HEK293 (cell line): ENCODE measurements at regions not wholly inside any gene's neighbourhood (a gene's known extent, or its start where the extent isn't known, plus 50 kb on each side); places are given as distances from the start of the nearest gene placed in this dataset.

Source experiments
- ZNF157 ChIP-seq: fragments of 450-650 bp; formaldehyde crosslinking; IDR thresholded peaks from 2 replicates; pipeline ENCODE4 v1.5.1; 2016; ENCODE audit warnings: missing biosample characterization, missing genetic modification characterization
- ZNF175 ChIP-seq: fragments of 450-650 bp; formaldehyde crosslinking; IDR thresholded peaks from 2 replicates; pipeline ENCODE4 v1.5.1; 2016; ENCODE audit warnings: missing biosample characterization, missing genetic modification characterization
- ZNF24 ChIP-seq: fragments of 450-650 bp; formaldehyde crosslinking; IDR thresholded peaks from 2 replicates; pipeline ENCODE4 v1.5.1; 2016; ENCODE audit warnings: missing biosample characterization, missing genetic modification characterization
- ZNF274 ChIP-seq, 2 experiments: fragments of 200-500 bp in 1 of 2; fragments of 450-650 bp in 1 of 2; sonication (Bioruptor generic) in 1 of 2; formaldehyde crosslinking in 1 of 2; IDR thresholded peaks; 2 replicates each; pipeline versions ENCODE4 v1.5.1 to v1.6.1; 2014 to 2016; ENCODE audit warnings: borderline replicate concordance in 1 of 2, inconsistent platforms in 1 of 2, low read length in 1 of 2, missing biosample characterization in 1 of 2, missing genetic modification characterization in 1 of 2
- ZNF423 ChIP-seq: fragments of 450-650 bp; formaldehyde crosslinking; IDR thresholded peaks from 2 replicates; pipeline ENCODE4 v1.5.1; 2016; ENCODE audit warnings: missing biosample characterization, missing genetic modification characterization
- ZNF544 ChIP-seq: fragments of 450-650 bp; formaldehyde crosslinking; IDR thresholded peaks from 2 replicates; pipeline ENCODE4 v1.5.0; 2017; ENCODE audit warnings: missing biosample characterization, missing genetic modification characterization
- ZNF645 ChIP-seq: fragments of 450-650 bp; formaldehyde crosslinking; IDR thresholded peaks from 2 replicates; pipeline ENCODE4; 2016; ENCODE audit warnings: missing biosample characterization, missing genetic modification characterization
- ZNF660 ChIP-seq: fragments of 450-650 bp; IDR thresholded peaks from 2 replicates; pipeline ENCODE4 v1.5.1; 2018; ENCODE audit warnings: missing biosample characterization, mild to moderate bottlenecking, missing genetic modification characterization
- ZNF776 ChIP-seq: fragments of 450-650 bp; formaldehyde crosslinking; IDR thresholded peaks from 2 replicates; pipeline ENCODE4 v1.5.0; 2017; ENCODE audit warnings: missing biosample characterization, missing genetic modification characterization, borderline replicate concordance
- TF ChIP-seq, protein P1 (sequence below): fragments of 450-650 bp; formaldehyde crosslinking; IDR thresholded peaks from 2 replicates; pipeline ENCODE4 v1.5.1; 2016; ENCODE audit warnings: missing biosample characterization, missing genetic modification characterization
- TF ChIP-seq, protein P2 (sequence below): sonication (generic); formaldehyde crosslinking; IDR thresholded peaks from 2 replicates; pipeline ENCODE4 v1.8.1; 2022; ENCODE audit warnings: mild to moderate bottlenecking, moderate library complexity, missing genetic modification reagents
- TF ChIP-seq, protein P3 (sequence below): fragments of 450-650 bp; formaldehyde crosslinking; IDR thresholded peaks from 2 replicates; pipeline ENCODE4 v1.5.1; 2016; ENCODE audit warnings: missing biosample characterization, missing genetic modification characterization, low read depth
- TF ChIP-seq, protein P4 (sequence below): fragments of 450-650 bp; formaldehyde crosslinking; IDR thresholded peaks from 2 replicates; pipeline ENCODE4 v1.5.1; 2016; ENCODE audit warnings: missing biosample characterization, missing genetic modification characterization, low read depth

DNA sequence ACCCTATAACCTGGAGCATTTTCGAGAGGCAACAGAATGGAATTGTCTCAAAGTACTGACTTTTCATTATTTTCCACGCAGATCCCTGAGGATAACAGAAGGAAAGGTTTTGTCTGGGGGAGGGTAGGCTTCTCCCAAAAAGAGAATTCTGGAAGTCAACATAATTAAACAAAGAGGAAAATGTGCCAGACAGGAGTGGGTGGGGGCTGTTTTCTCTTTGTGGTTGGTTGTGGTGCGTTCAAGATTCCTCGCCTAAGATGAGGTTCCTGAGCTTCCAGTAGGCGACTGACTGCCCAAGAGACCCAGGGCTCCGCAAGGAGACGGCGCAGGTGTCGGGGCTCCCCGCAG lies 70.4 kb downstream of the SOX4 start:
- no peak for TF ChIP-seq ZNF423 (tag by site-specific recombination)
- no peak for TF ChIP-seq ZNF776 (tag by site-specific recombination)
- TF ChIP-seq, protein P1, sequence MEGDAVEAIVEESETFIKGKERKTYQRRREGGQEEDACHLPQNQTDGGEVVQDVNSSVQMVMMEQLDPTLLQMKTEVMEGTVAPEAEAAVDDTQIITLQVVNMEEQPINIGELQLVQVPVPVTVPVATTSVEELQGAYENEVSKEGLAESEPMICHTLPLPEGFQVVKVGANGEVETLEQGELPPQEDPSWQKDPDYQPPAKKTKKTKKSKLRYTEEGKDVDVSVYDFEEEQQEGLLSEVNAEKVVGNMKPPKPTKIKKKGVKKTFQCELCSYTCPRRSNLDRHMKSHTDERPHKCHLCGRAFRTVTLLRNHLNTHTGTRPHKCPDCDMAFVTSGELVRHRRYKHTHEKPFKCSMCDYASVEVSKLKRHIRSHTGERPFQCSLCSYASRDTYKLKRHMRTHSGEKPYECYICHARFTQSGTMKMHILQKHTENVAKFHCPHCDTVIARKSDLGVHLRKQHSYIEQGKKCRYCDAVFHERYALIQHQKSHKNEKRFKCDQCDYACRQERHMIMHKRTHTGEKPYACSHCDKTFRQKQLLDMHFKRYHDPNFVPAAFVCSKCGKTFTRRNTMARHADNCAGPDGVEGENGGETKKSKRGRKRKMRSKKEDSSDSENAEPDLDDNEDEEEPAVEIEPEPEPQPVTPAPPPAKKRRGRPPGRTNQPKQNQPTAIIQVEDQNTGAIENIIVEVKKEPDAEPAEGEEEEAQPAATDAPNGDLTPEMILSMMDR (tag by site-specific recombination) = no peak
- TF ChIP-seq, protein P2, sequence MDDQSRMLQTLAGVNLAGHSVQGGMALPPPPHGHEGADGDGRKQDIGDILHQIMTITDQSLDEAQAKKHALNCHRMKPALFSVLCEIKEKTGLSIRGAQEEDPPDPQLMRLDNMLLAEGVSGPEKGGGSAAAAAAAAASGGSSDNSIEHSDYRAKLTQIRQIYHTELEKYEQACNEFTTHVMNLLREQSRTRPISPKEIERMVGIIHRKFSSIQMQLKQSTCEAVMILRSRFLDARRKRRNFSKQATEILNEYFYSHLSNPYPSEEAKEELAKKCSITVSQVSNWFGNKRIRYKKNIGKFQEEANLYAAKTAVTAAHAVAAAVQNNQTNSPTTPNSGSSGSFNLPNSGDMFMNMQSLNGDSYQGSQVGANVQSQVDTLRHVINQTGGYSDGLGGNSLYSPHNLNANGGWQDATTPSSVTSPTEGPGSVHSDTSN = no peak
- no peak for TF ChIP-seq ZNF660 (tag by site-specific recombination)
- no peak for TF ChIP-seq ZNF175 (tag by site-specific recombination)
- no peak for TF ChIP-seq ZNF274 (IDR thresholded peaks at IDR 0.05; ENCODE audit: low read length)
- no peak for TF ChIP-seq ZNF274 (tag by site-specific recombination; IDR thresholded peaks at IDR 0.05; ENCODE audit: borderline replicate concordance)
- no peak for TF ChIP-seq ZNF24 (tag by site-specific recombination)
- TF ChIP-seq, protein P3, sequence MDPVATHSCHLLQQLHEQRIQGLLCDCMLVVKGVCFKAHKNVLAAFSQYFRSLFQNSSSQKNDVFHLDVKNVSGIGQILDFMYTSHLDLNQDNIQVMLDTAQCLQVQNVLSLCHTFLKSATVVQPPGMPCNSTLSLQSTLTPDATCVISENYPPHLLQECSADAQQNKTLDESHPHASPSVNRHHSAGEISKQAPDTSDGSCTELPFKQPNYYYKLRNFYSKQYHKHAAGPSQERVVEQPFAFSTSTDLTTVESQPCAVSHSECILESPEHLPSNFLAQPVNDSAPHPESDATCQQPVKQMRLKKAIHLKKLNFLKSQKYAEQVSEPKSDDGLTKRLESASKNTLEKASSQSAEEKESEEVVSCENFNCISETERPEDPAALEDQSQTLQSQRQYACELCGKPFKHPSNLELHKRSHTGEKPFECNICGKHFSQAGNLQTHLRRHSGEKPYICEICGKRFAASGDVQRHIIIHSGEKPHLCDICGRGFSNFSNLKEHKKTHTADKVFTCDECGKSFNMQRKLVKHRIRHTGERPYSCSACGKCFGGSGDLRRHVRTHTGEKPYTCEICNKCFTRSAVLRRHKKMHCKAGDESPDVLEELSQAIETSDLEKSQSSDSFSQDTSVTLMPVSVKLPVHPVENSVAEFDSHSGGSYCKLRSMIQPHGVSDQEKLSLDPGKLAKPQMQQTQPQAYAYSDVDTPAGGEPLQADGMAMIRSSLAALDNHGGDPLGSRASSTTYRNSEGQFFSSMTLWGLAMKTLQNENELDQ (tag by site-specific recombination) = no peak
- no peak for TF ChIP-seq ZNF645
- no peak for TF ChIP-seq ZNF157
- TF ChIP-seq ZNF544 (tag by site-specific recombination) = no peak
- TF ChIP-seq, protein P4, sequence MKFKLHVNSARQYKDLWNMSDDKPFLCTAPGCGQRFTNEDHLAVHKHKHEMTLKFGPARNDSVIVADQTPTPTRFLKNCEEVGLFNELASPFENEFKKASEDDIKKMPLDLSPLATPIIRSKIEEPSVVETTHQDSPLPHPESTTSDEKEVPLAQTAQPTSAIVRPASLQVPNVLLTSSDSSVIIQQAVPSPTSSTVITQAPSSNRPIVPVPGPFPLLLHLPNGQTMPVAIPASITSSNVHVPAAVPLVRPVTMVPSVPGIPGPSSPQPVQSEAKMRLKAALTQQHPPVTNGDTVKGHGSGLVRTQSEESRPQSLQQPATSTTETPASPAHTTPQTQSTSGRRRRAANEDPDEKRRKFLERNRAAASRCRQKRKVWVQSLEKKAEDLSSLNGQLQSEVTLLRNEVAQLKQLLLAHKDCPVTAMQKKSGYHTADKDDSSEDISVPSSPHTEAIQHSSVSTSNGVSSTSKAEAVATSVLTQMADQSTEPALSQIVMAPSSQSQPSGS (tag by site-specific recombination) = no peak
